Panc1 (cell line): ENCODE measurements at regions not wholly inside any gene's neighbourhood (a gene's known extent, or its start where the extent isn't known, plus 50 kb on each side); places are given as distances from the start of the nearest gene placed in this dataset.

Source experiments
- CTCF ChIP-seq: fragments of 450-650 bp; IDR thresholded peaks from 2 replicates; pipeline ENCODE4 v1.5.1; 2017; ENCODE audit warnings: mild to moderate bottlenecking
- TCF7L2 ChIP-seq: IDR thresholded peaks from 2 replicates; pipeline ENCODE4 v1.6.1; 2011; ENCODE audit warnings: mild to moderate bottlenecking, low read depth, low read length, inconsistent platforms

- TF ChIP-seq TCF7L2 (no peak), CTCF (no peak)
These were observed 420.2 kb upstream of the CCDC54 start for GRCh38 chr3:106957029-106957428.
